WERI-Rb-1 (cell line): ENCODE measurements at regions not wholly inside any gene's neighbourhood (a gene's known extent, or its start where the extent isn't known, plus 50 kb on each side); places are given as distances from the start of the nearest gene placed in this dataset.

Experiments
- DNase-seq: peaks from one replicate; pipeline ENCODE4 v3.0.0-alpha.2; 2020
- H3K27ac ChIP-seq: fragments of 250-450 bp; sonication (Bioruptor Pico); 2 replicates; pipeline ENCODE4 v1.5.1; 2020; ENCODE audit warnings: mild to moderate bottlenecking, moderate library complexity
- H3K27me3 ChIP-seq: fragments of 250-450 bp; sonication (Bioruptor Pico); 2 replicates; pipeline ENCODE4 v1.5.1; 2021; ENCODE audit warnings: mild to moderate bottlenecking, low read depth, moderate library complexity; ENCODE audit not compliant: insufficient read depth, severe bottlenecking
- H3K36me3 ChIP-seq: fragments of 250-450 bp; sonication (Bioruptor Pico); 2 replicates; pipeline ENCODE4 v1.5.1; 2020; ENCODE audit warnings: mild to moderate bottlenecking, moderate library complexity
- H3K4me3 ChIP-seq: 2 replicates; pipeline ENCODE4 v1.5.1; 2011; ENCODE audit warnings: low read depth, mild to moderate bottlenecking, control low read depth, low read length
- H3K9me3 ChIP-seq: fragments of 250-450 bp; sonication (Bioruptor Pico); 2 replicates; pipeline ENCODE4 v1.5.1; 2021; ENCODE audit warnings: mild to moderate bottlenecking, moderate library complexity; ENCODE audit not compliant: severe bottlenecking
- CTCF ChIP-seq: IDR thresholded peaks from 2 replicates; pipeline ENCODE4 v1.5.1; 2011; ENCODE audit warnings: low read depth, mild to moderate bottlenecking, control low read depth, inconsistent platforms, low read length

GRCh38 chr20:52787216-52787615, 184.9 kb upstream of the TSHZ2 start:
- TF ChIP-seq CTCF: no peak
- H3K36me3 ChIP-seq: no peaks in the 10 kb centered on the region
- H3K9me3 ChIP-seq: no peaks in the 10 kb centered on the region
- H3K27ac ChIP-seq: no peak overlapping the region
- no peak overlapping the region for H3K4me3 ChIP-seq
- H3K27me3 ChIP-seq: no peaks in the 10 kb centered on the region
- no peak for DNase-seq

- Histone ChIP-seq H3K9me3 (no peaks in the 10 kb centered on the region), H3K4me3 (no peak overlapping the region), H3K36me3 (no peaks in the 10 kb centered on the region), H3K27me3 (no peaks in the 10 kb centered on the region), H3K27ac (no peak overlapping the region)
- no peak for DNase-seq
- no peak for TF ChIP-seq CTCF
Observed at GRCh38 chr20:52785679-52786078, 186.5 kb upstream of the TSHZ2 start.

DNA sequence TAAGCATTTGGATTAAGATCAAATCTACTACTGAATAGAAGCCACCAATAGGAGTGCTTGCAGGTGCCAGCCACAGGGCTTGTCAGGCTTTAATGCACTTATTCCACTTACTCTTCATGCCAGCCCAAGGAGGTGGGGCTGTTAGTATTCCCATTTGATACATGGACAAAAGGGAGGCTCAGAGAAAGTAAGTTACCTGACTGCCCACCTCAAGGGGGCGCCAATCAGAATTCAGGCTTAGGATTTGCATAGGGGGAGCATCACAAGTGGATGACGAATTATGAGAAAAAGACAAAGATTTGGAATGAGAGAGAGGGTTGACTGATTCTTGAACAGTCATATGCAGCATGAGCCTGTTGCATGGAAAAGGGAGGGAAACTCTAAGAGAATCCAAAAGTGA, 188.4 kb upstream of the TSHZ2 start:
- Histone ChIP-seq H3K4me3 (no peak overlapping the region), H3K36me3 (no peaks in the 10 kb centered on the region), H3K9me3 (no peaks in the 10 kb centered on the region), H3K27me3 (no peaks in the 10 kb centered on the region), H3K27ac (no peak overlapping the region)
- peak; percentile 53 for TF ChIP-seq CTCF
- peak; percentile 45 for DNase-seq

- Histone ChIP-seq H3K4me3 (no peak overlapping the region), H3K27me3 (no peaks in the 10 kb centered on the region), H3K36me3 (no peaks in the 10 kb centered on the region), H3K9me3 (no peaks in the 10 kb centered on the region), H3K27ac (no peak overlapping the region)
- no peak for DNase-seq
- TF ChIP-seq CTCF: no peak
Observed at GRCh38 chr20:52780462-52780861, 191.7 kb upstream of the TSHZ2 start.

GRCh38 chr20:52779125-52779524, 193.0 kb upstream of the TSHZ2 start:
- no peaks in the 10 kb centered on the region for H3K9me3 ChIP-seq
- no peak overlapping the region for H3K27ac ChIP-seq
- no peak for TF ChIP-seq CTCF
- no peak overlapping the region for H3K4me3 ChIP-seq
- no peaks in the 10 kb centered on the region for H3K27me3 ChIP-seq
- DNase-seq: no peak
- no peaks in the 10 kb centered on the region for H3K36me3 ChIP-seq

DNA sequence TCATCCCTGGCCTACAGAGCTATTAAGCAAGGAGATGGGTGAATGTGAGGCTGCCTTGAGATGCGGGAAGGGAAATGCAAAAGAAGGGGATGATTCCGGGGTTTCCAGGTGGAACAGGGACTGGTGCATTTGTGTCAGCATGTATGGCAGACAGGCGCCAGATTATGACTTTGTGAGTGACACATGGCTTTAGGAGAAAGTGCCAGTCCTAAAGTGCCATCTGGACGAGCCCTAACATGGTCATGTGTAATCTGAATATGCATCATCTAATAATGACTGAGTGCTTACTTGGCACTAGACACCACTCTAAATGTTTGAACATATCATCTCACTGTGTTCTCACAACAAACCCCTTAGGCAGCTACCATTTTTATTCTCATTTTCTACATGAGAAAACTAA, 195.0 kb upstream of the TSHZ2 start:
- TF ChIP-seq CTCF: no peak
- no peak overlapping the region for H3K4me3 ChIP-seq
- H3K36me3 ChIP-seq: no peaks in the 10 kb centered on the region
- no peaks in the 10 kb centered on the region for H3K27me3 ChIP-seq
- no peak for DNase-seq
- no peak overlapping the region for H3K27ac ChIP-seq
- H3K9me3 ChIP-seq: no peaks in the 10 kb centered on the region
